Calu3 (cell line): ENCODE measurements at regions not wholly inside any gene's neighbourhood (a gene's known extent, or its start where the extent isn't known, plus 50 kb on each side); places are given as distances from the start of the nearest gene placed in this dataset.

Source experiments
- BruUV-seq: library from RNA; stranded (reverse); fragments of 400-500 nt; replicated peaks from 2 replicates; lab custom pipeline; 2021; lab: Mats Ljungman, UMichigan
- CTCF ChIA-PET: fragments of 300-600 bp; sonication (Branson Sonifier 250); formaldehyde crosslinking; loops from one replicate; lab custom pipeline; 2022; ENCODE audit warnings: antibody characterized with exemption; lab: Charles Lee
- DNase-seq: peaks from one replicate; pipeline ENCODE4 v3.0.0; 2022
- H3K27ac Mint-ChIP-seq: one replicate; pipeline ENCODE4 v1.8.0; 2022; ENCODE audit warnings: mixed read lengths; ENCODE audit not compliant: unreplicated experiment
- H3K27me3 Mint-ChIP-seq: one replicate; pipeline ENCODE4 v1.8.0; 2022; ENCODE audit warnings: mixed read lengths; ENCODE audit not compliant: unreplicated experiment
- H3K36me3 Mint-ChIP-seq: one replicate; pipeline ENCODE4 v1.8.0; 2022; ENCODE audit warnings: mild to moderate bottlenecking, moderate library complexity, mixed read lengths; ENCODE audit not compliant: insufficient read depth, unreplicated experiment
- H3K4me1 Mint-ChIP-seq: one replicate; pipeline ENCODE4 v1.8.0; 2022; ENCODE audit warnings: mild to moderate bottlenecking, low read depth, mixed read lengths; ENCODE audit not compliant: unreplicated experiment
- H3K4me3 Mint-ChIP-seq: one replicate; pipeline ENCODE4 v1.8.0; 2022; ENCODE audit warnings: mild to moderate bottlenecking, low read depth, moderate library complexity, mixed read lengths; ENCODE audit not compliant: unreplicated experiment
- H3K9me3 Mint-ChIP-seq: one replicate; pipeline ENCODE4 v1.8.0; 2022; ENCODE audit warnings: low read depth, mixed read lengths; ENCODE audit not compliant: unreplicated experiment
- intact Hi-C: fragments of 100-400 bp; cut with micrococcal nuclease; formaldehyde crosslinking; loops from one replicate; pipeline ENCODE4 v1.10.0; 2022; ENCODE audit not compliant: unreplicated experiment
- TF ChIP-seq, protein P1 (sequence below): fragments of 200-600 bp; IDR thresholded peaks from one replicate; pipeline ENCODE4 v1.8.0; 2022; ENCODE audit warnings: antibody characterized with exemption; ENCODE audit not compliant: unreplicated experiment

DNA sequence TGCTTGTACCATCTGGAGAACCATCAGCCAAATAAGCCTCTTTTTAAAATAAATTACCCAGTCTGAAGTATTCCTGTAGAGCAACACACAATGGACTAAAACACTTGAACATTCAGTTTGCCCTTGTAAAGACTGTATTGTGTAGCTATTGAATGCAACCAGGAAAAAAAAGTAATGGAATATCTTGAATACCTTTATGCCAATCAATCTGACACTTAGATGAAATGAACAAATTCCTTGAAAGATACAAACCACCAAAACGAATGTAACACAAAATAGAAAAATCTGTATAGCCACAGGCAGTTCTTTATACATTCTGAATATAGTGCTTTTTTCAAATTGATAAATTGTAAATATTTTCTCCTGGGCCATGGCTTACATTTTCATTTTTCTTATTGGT, 63.3 kb upstream of the KCNJ16 start:
- TF ChIP-seq, protein P1, sequence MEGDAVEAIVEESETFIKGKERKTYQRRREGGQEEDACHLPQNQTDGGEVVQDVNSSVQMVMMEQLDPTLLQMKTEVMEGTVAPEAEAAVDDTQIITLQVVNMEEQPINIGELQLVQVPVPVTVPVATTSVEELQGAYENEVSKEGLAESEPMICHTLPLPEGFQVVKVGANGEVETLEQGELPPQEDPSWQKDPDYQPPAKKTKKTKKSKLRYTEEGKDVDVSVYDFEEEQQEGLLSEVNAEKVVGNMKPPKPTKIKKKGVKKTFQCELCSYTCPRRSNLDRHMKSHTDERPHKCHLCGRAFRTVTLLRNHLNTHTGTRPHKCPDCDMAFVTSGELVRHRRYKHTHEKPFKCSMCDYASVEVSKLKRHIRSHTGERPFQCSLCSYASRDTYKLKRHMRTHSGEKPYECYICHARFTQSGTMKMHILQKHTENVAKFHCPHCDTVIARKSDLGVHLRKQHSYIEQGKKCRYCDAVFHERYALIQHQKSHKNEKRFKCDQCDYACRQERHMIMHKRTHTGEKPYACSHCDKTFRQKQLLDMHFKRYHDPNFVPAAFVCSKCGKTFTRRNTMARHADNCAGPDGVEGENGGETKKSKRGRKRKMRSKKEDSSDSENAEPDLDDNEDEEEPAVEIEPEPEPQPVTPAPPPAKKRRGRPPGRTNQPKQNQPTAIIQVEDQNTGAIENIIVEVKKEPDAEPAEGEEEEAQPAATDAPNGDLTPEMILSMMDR = no peak
- H3K9me3 Mint-ChIP-seq = peaks cover 9% of the 10 kb centered on the region
- no peaks in the 10 kb centered on the region for H3K36me3 Mint-ChIP-seq
- no TSS peak for BruUV-seq
- intact Hi-C loops = no loop called here
- H3K27ac Mint-ChIP-seq = no peak overlapping the region
- no peak overlapping the region for H3K4me3 Mint-ChIP-seq
- H3K27me3 Mint-ChIP-seq = no peaks in the 10 kb centered on the region
- H3K4me1 Mint-ChIP-seq = no peaks in the 10 kb centered on the region
- no peak for DNase-seq
- CTCF ChIA-PET = no interaction called here

DNA sequence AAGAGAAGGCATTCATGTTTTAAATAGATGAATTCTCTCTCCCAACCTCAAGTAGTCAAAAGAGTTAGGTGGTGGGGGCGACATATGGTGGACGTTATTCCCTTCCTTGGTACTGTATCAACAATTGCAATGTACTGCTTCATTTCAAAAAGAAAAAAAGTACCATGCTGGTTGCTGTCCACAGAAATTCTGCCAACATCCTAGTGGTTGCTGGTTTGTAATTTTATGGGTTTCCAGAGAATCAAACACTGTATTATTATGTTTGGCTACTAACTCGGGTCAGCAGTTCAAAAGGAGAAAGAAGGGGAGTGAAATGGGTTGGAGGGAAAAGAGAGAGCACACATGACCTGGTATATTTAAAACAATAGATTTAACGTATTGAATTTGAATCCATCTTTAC, 61.1 kb upstream of the KCNJ16 start:
- CTCF ChIA-PET = no interaction called here
- no peaks in the 10 kb centered on the region for H3K36me3 Mint-ChIP-seq
- no peak overlapping the region for H3K4me3 Mint-ChIP-seq
- no peaks in the 10 kb centered on the region for H3K4me1 Mint-ChIP-seq
- intact Hi-C loops = no loop called here
- BruUV-seq = no TSS peak
- H3K9me3 Mint-ChIP-seq = peaks cover 7% of the 10 kb centered on the region
- TF ChIP-seq, protein P1 = no peak
- DNase-seq = no peak
- H3K27me3 Mint-ChIP-seq = no peaks in the 10 kb centered on the region
- H3K27ac Mint-ChIP-seq = no peak overlapping the region

DNA sequence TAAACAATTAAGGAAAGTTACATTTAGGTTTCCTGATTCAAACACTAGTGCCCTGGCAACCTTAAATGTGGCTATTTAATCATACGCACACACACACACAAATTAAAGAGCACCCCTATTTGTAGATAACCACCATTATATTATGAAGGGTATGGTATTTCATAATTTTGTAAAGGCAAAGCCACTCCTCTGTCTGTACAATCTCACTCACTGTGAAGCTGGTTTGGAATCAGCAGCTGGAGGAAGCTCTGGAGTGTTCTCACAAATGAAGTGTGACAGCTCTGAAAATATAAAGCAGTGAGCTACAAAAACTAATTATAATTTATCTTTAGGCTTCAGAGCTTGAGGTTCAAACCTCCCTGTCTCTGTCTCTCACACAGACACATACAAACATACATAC, 57.9 kb upstream of the KCNJ16 start:
- no TSS peak for BruUV-seq
- H3K4me3 Mint-ChIP-seq = no peak overlapping the region
- H3K4me1 Mint-ChIP-seq = no peaks in the 10 kb centered on the region

DNA sequence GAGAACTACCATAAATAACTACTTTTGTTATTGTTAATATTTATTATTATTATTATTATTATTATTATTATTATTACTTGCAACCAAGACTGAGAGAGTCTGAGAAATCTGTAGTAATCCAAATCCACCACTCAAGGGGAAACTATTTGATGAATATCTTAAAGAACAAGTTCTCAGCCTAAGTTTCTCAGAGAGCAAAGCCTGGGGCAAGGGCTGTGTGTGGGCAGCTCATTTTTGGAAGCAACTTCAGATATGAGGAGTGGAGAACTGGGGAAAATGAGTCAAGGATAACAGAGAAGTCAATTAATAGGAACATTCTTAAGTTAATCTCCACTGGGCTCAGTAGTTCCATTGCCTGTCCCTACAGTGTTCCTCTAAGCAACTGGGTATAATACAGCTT, 57.1 kb upstream of the KCNJ16 start:
- no peaks in the 10 kb centered on the region for H3K27me3 Mint-ChIP-seq
- no TSS peak for BruUV-seq
- H3K4me1 Mint-ChIP-seq = no peaks in the 10 kb centered on the region
- CTCF ChIA-PET = no interaction called here
- TF ChIP-seq, protein P1 = no peak
- no peak for DNase-seq
- intact Hi-C loops = no loop called here
- no peaks in the 10 kb centered on the region for H3K36me3 Mint-ChIP-seq
- no peak overlapping the region for H3K4me3 Mint-ChIP-seq
- H3K27ac Mint-ChIP-seq = no peak overlapping the region
- peaks cover 3% of the 10 kb centered on the region for H3K9me3 Mint-ChIP-seq

More for the DNA sequence above, 57.9 kb upstream of the KCNJ16 start:
- Mint-ChIP-seq H3K9me3 (no peaks in the 10 kb centered on the region), H3K27me3 (no peaks in the 10 kb centered on the region), H3K36me3 (no peaks in the 10 kb centered on the region), H3K27ac (no peak overlapping the region)
- no peak for DNase-seq
- CTCF ChIA-PET = no interaction called here
- TF ChIP-seq, protein P1 = no peak
- intact Hi-C loops = no loop called here

DNA sequence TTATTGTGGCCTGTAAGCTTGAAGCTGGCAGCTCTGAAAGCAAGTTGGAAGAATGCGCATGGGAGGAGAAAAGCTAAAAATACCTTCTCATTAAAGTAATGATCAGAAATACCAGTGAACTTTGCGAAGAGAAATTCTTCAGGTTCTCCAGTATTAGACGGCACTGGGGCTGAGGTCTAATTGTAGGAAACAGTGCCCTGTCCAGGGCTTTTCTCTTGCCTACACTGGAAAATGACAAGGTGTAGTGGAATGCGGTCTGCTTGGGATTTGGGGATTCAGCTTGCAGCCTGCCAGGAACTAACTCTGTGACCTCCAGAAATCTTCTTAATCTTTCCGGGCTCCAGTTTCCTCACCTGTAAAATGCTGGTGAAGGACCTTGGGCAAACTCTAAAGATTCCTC, 53.3 kb upstream of the KCNJ16 start:
- Mint-ChIP-seq H3K4me3 (no peak overlapping the region), H3K27ac (no peak overlapping the region), H3K36me3 (no peaks in the 10 kb centered on the region), H3K4me1 (no peaks in the 10 kb centered on the region), H3K9me3 (peaks cover 3% of the 10 kb centered on the region), H3K27me3 (no peaks in the 10 kb centered on the region)
- no TSS peak for BruUV-seq
- no peak for DNase-seq
- TF ChIP-seq, protein P1 = no peak
- intact Hi-C loops = no loop called here
- CTCF ChIA-PET = no interaction called here
